ENCODE measurements at regions not wholly inside any gene's neighbourhood (a gene's known extent, or its start where the extent isn't known, plus 50 kb on each side); places are given as distances from the start of the nearest gene placed in this dataset.

DNA sequence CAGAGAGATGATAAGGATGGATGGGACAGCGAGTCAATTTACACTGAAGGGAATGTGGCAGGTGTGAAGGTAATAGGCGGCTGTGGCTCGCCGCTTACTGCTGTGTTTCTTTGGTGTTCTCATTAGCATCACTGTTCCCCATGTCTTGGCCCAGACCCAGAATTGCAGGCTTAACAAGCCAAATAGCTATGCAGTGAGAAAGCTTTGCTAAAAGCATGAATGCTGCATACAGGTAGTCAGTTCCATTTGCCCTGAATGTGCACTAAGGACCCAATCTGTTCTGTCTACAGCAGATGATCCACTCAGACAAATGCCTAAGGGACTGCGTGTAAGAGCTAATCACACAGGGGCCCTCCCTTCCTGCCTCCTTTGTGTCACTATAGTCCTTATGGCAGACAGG lies 262.6 kb downstream of the DCDC2C start:
- intact Hi-C loops (cut with DNase I; ENCODE audit: low total_unique reads), result no loop called here
- no peaks in the 10 kb centered on the region for H3K4me1 ChIP-seq
- no peak overlapping the region for H3K4me3 ChIP-seq
- no peaks in the 10 kb centered on the region for H3K36me3 ChIP-seq
- no peak overlapping the region for H3K27ac ChIP-seq
- peaks cover 0 to 19% of the 10 kb centered on the region in 2 donors for H3K27me3 ChIP-seq
- DNase-seq (ENCODE audit: low spot score in 2 of 2), result no peak
- no peaks in the 10 kb centered on the region for H3K9me3 ChIP-seq
- TF ChIP-seq POLR2AphosphoS5 (IDR thresholded peaks at IDR 0.05), result no peak
- TF ChIP-seq POLR2A (IDR thresholded peaks at IDR 0.05), result no peak
- TF ChIP-seq, protein P1, sequence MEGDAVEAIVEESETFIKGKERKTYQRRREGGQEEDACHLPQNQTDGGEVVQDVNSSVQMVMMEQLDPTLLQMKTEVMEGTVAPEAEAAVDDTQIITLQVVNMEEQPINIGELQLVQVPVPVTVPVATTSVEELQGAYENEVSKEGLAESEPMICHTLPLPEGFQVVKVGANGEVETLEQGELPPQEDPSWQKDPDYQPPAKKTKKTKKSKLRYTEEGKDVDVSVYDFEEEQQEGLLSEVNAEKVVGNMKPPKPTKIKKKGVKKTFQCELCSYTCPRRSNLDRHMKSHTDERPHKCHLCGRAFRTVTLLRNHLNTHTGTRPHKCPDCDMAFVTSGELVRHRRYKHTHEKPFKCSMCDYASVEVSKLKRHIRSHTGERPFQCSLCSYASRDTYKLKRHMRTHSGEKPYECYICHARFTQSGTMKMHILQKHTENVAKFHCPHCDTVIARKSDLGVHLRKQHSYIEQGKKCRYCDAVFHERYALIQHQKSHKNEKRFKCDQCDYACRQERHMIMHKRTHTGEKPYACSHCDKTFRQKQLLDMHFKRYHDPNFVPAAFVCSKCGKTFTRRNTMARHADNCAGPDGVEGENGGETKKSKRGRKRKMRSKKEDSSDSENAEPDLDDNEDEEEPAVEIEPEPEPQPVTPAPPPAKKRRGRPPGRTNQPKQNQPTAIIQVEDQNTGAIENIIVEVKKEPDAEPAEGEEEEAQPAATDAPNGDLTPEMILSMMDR (IDR thresholded peaks at IDR 0.05), result no peak

DNA sequence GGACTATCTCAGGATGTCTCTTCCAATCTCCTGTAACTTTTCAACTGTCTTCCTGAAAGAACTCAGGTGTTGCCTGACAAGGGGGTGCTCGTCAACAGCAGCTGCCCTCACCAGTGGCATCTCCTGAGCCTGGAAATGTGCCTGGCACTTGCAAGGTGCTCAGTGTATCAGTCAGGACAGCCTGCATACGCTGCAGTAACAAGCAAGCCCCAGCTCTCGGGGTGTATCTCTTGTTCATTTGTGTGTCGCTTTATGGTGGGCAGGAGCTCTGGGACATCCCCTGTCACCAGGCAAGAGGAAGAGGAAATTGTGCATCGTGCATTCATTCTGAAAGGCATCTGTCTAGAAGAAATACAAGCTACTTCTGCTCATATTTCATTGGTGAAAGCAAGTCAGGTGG lies 263.1 kb downstream of the DCDC2C start:
- no peaks in the 10 kb centered on the region for H3K36me3 ChIP-seq
- H3K9me3 ChIP-seq, result no peaks in the 10 kb centered on the region
- intact Hi-C loops (cut with DNase I; ENCODE audit: low total_unique reads), result no loop called here
- TF ChIP-seq, protein P1 (IDR thresholded peaks at IDR 0.05), result no peak
- TF ChIP-seq POLR2AphosphoS5 (IDR thresholded peaks at IDR 0.05), result no peak
- TF ChIP-seq POLR2A (IDR thresholded peaks at IDR 0.05), result no peak
- no peak overlapping the region for H3K27ac ChIP-seq
- H3K4me1 ChIP-seq, result no peaks in the 10 kb centered on the region
- no peak for DNase-seq (ENCODE audit: low spot score in 2 of 2)
- H3K27me3 ChIP-seq, result peaks cover 0 to 19% of the 10 kb centered on the region in 2 donors
- no peak overlapping the region for H3K4me3 ChIP-seq

GRCh38 chr2:3968736-3969135 lies 265.4 kb downstream of the DCDC2C start:
- H3K36me3 ChIP-seq, result no peaks in the 10 kb centered on the region
- intact Hi-C loops (cut with DNase I; ENCODE audit: low total_unique reads), result no loop called here
- DNase-seq (ENCODE audit: low spot score in 2 of 2), result no peak
- H3K4me1 ChIP-seq, result no peaks in the 10 kb centered on the region
- no peaks in the 10 kb centered on the region for H3K9me3 ChIP-seq
- H3K27ac ChIP-seq, result no peak overlapping the region
- peaks cover 0 to 26% of the 10 kb centered on the region in 2 donors for H3K27me3 ChIP-seq
- no peak overlapping the region for H3K4me3 ChIP-seq
- TF ChIP-seq POLR2A (IDR thresholded peaks at IDR 0.05) (no peak), POLR2AphosphoS5 (IDR thresholded peaks at IDR 0.05) (no peak)
- TF ChIP-seq, protein P1 (IDR thresholded peaks at IDR 0.05), result no peak

GRCh38 chr2:3970791-3971651 lies 267.6 kb downstream of the DCDC2C start:
- no peak for TF ChIP-seq POLR2A (IDR thresholded peaks at IDR 0.05)
- TF ChIP-seq, protein P1 (IDR thresholded peaks at IDR 0.05), result no peak
- DNase-seq (ENCODE audit: low spot score in 2 of 2), result no peak
- H3K4me1 ChIP-seq, result no peaks in the 10 kb centered on the region
- H3K4me3 ChIP-seq, result no peak overlapping the region
- no peaks in the 10 kb centered on the region for H3K9me3 ChIP-seq
- intact Hi-C loops (cut with DNase I; ENCODE audit: low total_unique reads), result no loop called here
- H3K27me3 ChIP-seq, result peaks cover 0 to 19% of the 10 kb centered on the region in 2 donors
- H3K27ac ChIP-seq, result no peak overlapping the region
- no peaks in the 10 kb centered on the region for H3K36me3 ChIP-seq

DNA sequence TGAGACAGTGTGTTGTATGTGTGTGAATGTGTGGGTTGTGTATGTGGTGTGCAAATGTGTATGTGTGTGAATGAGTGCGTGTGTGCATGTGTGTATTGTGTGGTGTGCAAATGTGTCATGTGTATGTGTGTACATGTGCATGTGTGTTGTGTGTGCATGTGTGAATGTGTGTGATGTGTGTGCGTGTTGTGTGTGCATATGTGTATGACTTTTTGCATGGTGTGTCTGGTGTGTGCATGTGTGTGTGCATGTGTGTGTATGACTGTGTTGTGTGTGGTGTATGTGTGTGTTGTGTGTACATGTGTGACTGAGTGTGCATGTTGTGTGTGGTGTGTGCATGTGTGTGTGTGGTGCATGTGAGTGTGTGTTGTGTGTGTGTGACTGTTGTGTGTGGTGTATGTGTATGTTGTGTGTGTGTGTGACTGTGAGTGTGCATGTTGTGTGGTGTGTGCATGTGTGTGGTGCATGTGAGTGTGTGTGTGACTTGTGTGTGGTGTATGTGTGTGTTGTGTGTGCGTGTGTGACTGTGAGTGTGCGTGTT lies 268.3 kb downstream of the DCDC2C start:
- H3K36me3 ChIP-seq, result no peaks in the 10 kb centered on the region
- no peaks in the 10 kb centered on the region for H3K4me1 ChIP-seq
- H3K27ac ChIP-seq, result no peak overlapping the region
- TF ChIP-seq, protein P1 (IDR thresholded peaks at IDR 0.05), result no peak
- no peak for TF ChIP-seq POLR2AphosphoS5 (IDR thresholded peaks at IDR 0.05)
- TF ChIP-seq POLR2A (IDR thresholded peaks at IDR 0.05), result no peak
- DNase-seq (ENCODE audit: low spot score in 2 of 2), result no peak
- H3K4me3 ChIP-seq, result no peak overlapping the region
- intact Hi-C loops (cut with DNase I; ENCODE audit: low total_unique reads), result no loop called here
- no peaks in the 10 kb centered on the region for H3K9me3 ChIP-seq
- H3K27me3 ChIP-seq, result peaks cover 0 to 19% of the 10 kb centered on the region in 2 donors

Data from breast epithelium (tissue), 4 donors.